ENCODE measurements at regions not wholly inside any gene's neighbourhood (a gene's known extent, or its start where the extent isn't known, plus 50 kb on each side); places are given as distances from the start of the nearest gene placed in this dataset.

GRCh38 chr2:59266453-59266852, 1025.3 kb upstream of the FANCL start:
- WGBS (ENCODE audit: insufficient coverage, insufficient replicate concordance, low lambda C conversion rate, missing lambda C conversion rate): 33% methylated on average over 2 of the region's 2 CpGs
- in situ Hi-C loops (cut with MboI): no loop called here

More at GRCh38 chr2:59266453-59266852, 1025.3 kb upstream of the FANCL start:
- Histone ChIP-seq H3K79me2 (ENCODE audit: control insufficient read depth, insufficient read depth, low read length) (no peaks in the 10 kb centered on the region), H3K4me1 (ENCODE audit: control insufficient read depth, insufficient read depth, low read length) (no peaks in the 10 kb centered on the region), H3K36me3 (ENCODE audit: control insufficient read depth in 2 of 2, insufficient read depth in 2 of 2, low read length in 1 of 2) (no peaks in the 10 kb centered on the region), H3K9me3 (replicated peaks; ENCODE audit: control insufficient read depth, insufficient read depth, low read length) (no peaks in the 10 kb centered on the region), H2AFZ (ENCODE audit: control insufficient read depth, low read depth, low read length) (no peak overlapping the region), H3K27me3 (replicated peaks in 1 of 2; ENCODE audit: control insufficient read depth in 2 of 2, insufficient read depth in 2 of 2, low read length in 1 of 2) (no peaks in the 10 kb centered on the region), H3K4me3 (no peak overlapping the region), H3K27ac (ENCODE audit: control insufficient read depth, insufficient read depth) (no peak overlapping the region), H4K20me1 (ENCODE audit: control insufficient read depth, insufficient read depth) (no peaks in the 10 kb centered on the region), H3K4me2 (ENCODE audit: control insufficient read depth, insufficient read depth) (no peak overlapping the region), H3K9ac (ENCODE audit: control insufficient read depth, insufficient read depth, low read length) (no peak overlapping the region)
- intact Hi-C loops (cut with micrococcal nuclease; ENCODE audit: unreplicated experiment): no loop called here
- ChIA-PET CTCF (no interaction called here), POLR2A (no interaction called here), SMC1A (ENCODE audit: uncharacterized antibody, unreplicated experiment) (no interaction called here), RAD21 (ENCODE audit: unreplicated experiment) (no interaction called here)
- DNase-seq (ENCODE audit: low read depth, low spot score) (no peak), FAIRE-seq (peak; percentile 13), ATAC-seq (no peak)
- TF ChIP-seq IRF3 (IDR thresholded peaks at IDR 0.05) (no peak), SRF (IDR thresholded peaks at IDR 0.05; ENCODE audit: low read depth in 2 of 2, low read length in 2 of 2) (no peak), RFX5 (IDR thresholded peaks at IDR 0.05; ENCODE audit: low read depth, low read length) (no peak), SPI1 (IDR thresholded peaks at IDR 0.05; ENCODE audit: borderline replicate concordance, insufficient read depth, low read depth, low read length) (no peak), SMAD1 (IDR thresholded peaks at IDR 0.05; ENCODE audit: low read depth, partially characterized antibody) (no peak), PAX8 (IDR thresholded peaks at IDR 0.05) (no peak), STAT1 (conservative IDR thresholded peaks at IDR 0.05) (no peak), TCF3 (IDR thresholded peaks at IDR 0.05; ENCODE audit: borderline replicate concordance, insufficient read depth, low read depth, low read length) (no peak), BCL11A (IDR thresholded peaks at IDR 0.05; ENCODE audit: low read depth, low read length) (no peak), TARDBP (IDR thresholded peaks at IDR 0.05; ENCODE audit: borderline replicate concordance) (no peak), EZH2 (IDR thresholded peaks at IDR 0.05; ENCODE audit: borderline replicate concordance, control insufficient read depth, low read depth, low read length) (no peak), SMARCA5 (IDR thresholded peaks at IDR 0.05) (no peak), RELB (IDR thresholded peaks at IDR 0.05; ENCODE audit: low read depth) (no peak), CEBPB (IDR thresholded peaks at IDR 0.05; ENCODE audit: borderline replicate concordance in 1 of 2, low read depth in 2 of 2, low read length in 2 of 2) (no peak), RUNX3 (IDR thresholded peaks at IDR 0.05; ENCODE audit: low read length) (no peak), RELA (IDR thresholded peaks at IDR 0.05; ENCODE audit: borderline replicate concordance, partially characterized antibody) (no peak), FOS (IDR thresholded peaks at IDR 0.05; ENCODE audit: borderline replicate concordance, extremely low read depth, insufficient read length) (no peak), EED (IDR thresholded peaks at IDR 0.05; ENCODE audit: low read depth) (no peak), NRF1 (conservative IDR thresholded peaks at IDR 0.05; ENCODE audit: low read depth, low read length) (no peak)
- TF ChIP-seq, protein P1, sequence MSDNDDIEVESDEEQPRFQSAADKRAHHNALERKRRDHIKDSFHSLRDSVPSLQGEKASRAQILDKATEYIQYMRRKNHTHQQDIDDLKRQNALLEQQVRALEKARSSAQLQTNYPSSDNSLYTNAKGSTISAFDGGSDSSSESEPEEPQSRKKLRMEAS (IDR thresholded peaks at IDR 0.05; ENCODE audit: low read depth, low read length): no peak
- BruUV-seq (replicated peaks): no TSS peak

All from GM12878 (cell line).